Neural cell (in vitro differentiated cells): ENCODE measurements at regions not wholly inside any gene's neighbourhood (a gene's known extent, or its start where the extent isn't known, plus 50 kb on each side); places are given as distances from the start of the nearest gene placed in this dataset.

ENCODE experiments used
- H2AFZ ChIP-seq: fragments of 200-600, 300-800 bp; sonication (generic), shearing (Covaris generic); 2 replicates; pipeline ENCODE4 v1.6.0; 2014; ENCODE audit warnings: low read depth, mild to moderate bottlenecking, antibody characterized with exemption, low read length, moderate library complexity
- H3F3A ChIP-seq: fragments of 200-600 bp; shearing (Covaris generic); 2 replicates; pipeline ENCODE4 v1.6.1; 2016; ENCODE audit warnings: mild to moderate bottlenecking, moderate library complexity, mixed read lengths, antibody characterized with exemption, low read length; ENCODE audit not compliant: insufficient read depth, poor library complexity, severe bottlenecking
- H3K27ac ChIP-seq: fragments of 200-600, 300-800 bp; sonication (generic), shearing (Covaris generic); 2 replicates; pipeline ENCODE4 v1.5.1; 2014; ENCODE audit warnings: mild to moderate bottlenecking, low read length, moderate library complexity
- H3K27me3 ChIP-seq: fragments of 300-800, 200-600 bp; sonication (generic), shearing (Covaris generic); 2 replicates; pipeline ENCODE4 v1.6.0; 2014; ENCODE audit warnings: mild to moderate bottlenecking, low read depth, low read length, moderate library complexity; ENCODE audit not compliant: insufficient read depth
- H3K36me3 ChIP-seq: fragments of 300-800, 200-600 bp; sonication (generic), shearing (Covaris generic); 2 replicates; pipeline ENCODE4 v1.5.1; 2014; ENCODE audit warnings: mild to moderate bottlenecking, antibody characterized with exemption, low read length, moderate library complexity; ENCODE audit not compliant: insufficient read depth
- H3K4me2 ChIP-seq: fragments of 300-800, 200-600 bp; sonication (generic), shearing (Covaris generic); 2 replicates; pipeline ENCODE4 v1.6.0; 2014; ENCODE audit warnings: mild to moderate bottlenecking, low read length
- H3K4me3 ChIP-seq: fragments of 300-800, 200-600 bp; sonication (generic), shearing (Covaris generic); 2 replicates; pipeline ENCODE4 v1.5.1; 2014; ENCODE audit warnings: mild to moderate bottlenecking, low read length, moderate library complexity
- H3K79me2 ChIP-seq: fragments of 200-600 bp; shearing (Covaris generic); replicated peaks from 2 replicates; pipeline ENCODE4 v1.6.0; 2014; ENCODE audit warnings: mild to moderate bottlenecking, low read length, moderate library complexity; ENCODE audit not compliant: insufficient read depth
- H3K9ac ChIP-seq: fragments of 300-800, 200-600 bp; sonication (generic), shearing (Covaris generic); 2 replicates; pipeline ENCODE4 v1.6.1; 2016; ENCODE audit warnings: mild to moderate bottlenecking, low read length, mixed read lengths
- H3K9me2 ChIP-seq: fragments of 200-600 bp; shearing (Covaris generic); 2 replicates; pipeline ENCODE4 v1.6.1; 2016; ENCODE audit warnings: mild to moderate bottlenecking, low read length, mixed read lengths; ENCODE audit not compliant: insufficient read depth
- H3K9me3 ChIP-seq: fragments of 200-600, 300-800 bp; sonication (generic), shearing (Covaris generic); 2 replicates; pipeline ENCODE4 v1.6.1; 2016; ENCODE audit warnings: mild to moderate bottlenecking, mixed run types, low read length, moderate library complexity, mixed read lengths
- H4K20me1 ChIP-seq: fragments of 200-600 bp; shearing (Covaris generic); 2 replicates; pipeline ENCODE4 v1.6.1; 2016; ENCODE audit warnings: mild to moderate bottlenecking, mixed run types; ENCODE audit not compliant: insufficient read depth
- CTCF ChIP-seq: fragments of 450-650 bp; IDR thresholded peaks from 2 replicates; pipeline ENCODE4 v1.5.1; 2014; ENCODE audit warnings: antibody characterized with exemption, mild to moderate bottlenecking, moderate library complexity; ENCODE audit not compliant: poor library complexity, severe bottlenecking
- EP300 ChIP-seq: fragments of 450-650 bp; conservative IDR thresholded peaks from 2 replicates; pipeline ENCODE4 v1.6.1; 2014; ENCODE audit warnings: antibody characterized with exemption, mild to moderate bottlenecking, moderate library complexity; ENCODE audit not compliant: poor library complexity, severe bottlenecking
- EZH2 ChIP-seq: fragments of 200-600, 300-800 bp; shearing (Covaris generic), sonication (generic); IDR thresholded peaks from 2 replicates; pipeline ENCODE4 v1.6.1; 2014; ENCODE audit warnings: antibody characterized with exemption, low read length, borderline replicate concordance, mild to moderate bottlenecking; ENCODE audit not compliant: insufficient read depth, poor library complexity, severe bottlenecking
- MXI1 ChIP-seq: fragments of 450-650 bp; conservative IDR thresholded peaks from 2 replicates; pipeline ENCODE4 v1.6.1; 2014; ENCODE audit warnings: antibody characterized with exemption, mild to moderate bottlenecking; ENCODE audit not compliant: poor library complexity, severe bottlenecking
- POLR2AphosphoS5 ChIP-seq: IDR thresholded peaks from 2 replicates; pipeline ENCODE4 v1.6.1; 2012
- RAD21 ChIP-seq: fragments of 450-650 bp; conservative IDR thresholded peaks from 2 replicates; pipeline ENCODE4 v1.6.1; 2014; ENCODE audit warnings: antibody characterized with exemption, mild to moderate bottlenecking, moderate library complexity
- REST ChIP-seq: IDR thresholded peaks from 2 replicates; pipeline ENCODE4 v1.6.1; 2012; ENCODE audit warnings: borderline replicate concordance
- SMC3 ChIP-seq: fragments of 450-650 bp; conservative IDR thresholded peaks from 2 replicates; pipeline ENCODE4 v1.6.1; 2014; ENCODE audit warnings: antibody characterized with exemption, mild to moderate bottlenecking, moderate library complexity; ENCODE audit not compliant: poor library complexity
- TAF1 ChIP-seq: IDR thresholded peaks from 2 replicates; pipeline ENCODE4 v1.6.1; 2012; ENCODE audit warnings: low read depth

GRCh38 chr9:99745085-99745484 lies 76.6 kb upstream of the NR4A3 start:
- Histone ChIP-seq H3K27me3 (no peaks in the 10 kb centered on the region), H3K27ac (peak overlapping the region; percentile 94), H3F3A (peaks cover 14% of the 10 kb centered on the region), H3K9me2 (no peaks in the 10 kb centered on the region), H3K9me3 (no peaks in the 10 kb centered on the region), H4K20me1 (no peaks in the 10 kb centered on the region), H3K4me3 (no peak overlapping the region), H3K4me2 (no peak overlapping the region), H3K36me3 (no peaks in the 10 kb centered on the region), H3K79me2 (no peaks in the 10 kb centered on the region), H3K9ac (no peak overlapping the region), H2AFZ (no peak overlapping the region)
- TF ChIP-seq MXI1 (no peak), TAF1 (no peak), SMC3 (no peak), EZH2 (no peak), CTCF (no peak), POLR2AphosphoS5 (no peak), REST (no peak), EP300 (no peak), RAD21 (no peak)

GRCh38 chr9:99746406-99746805 lies 75.3 kb upstream of the NR4A3 start:
- Histone ChIP-seq H2AFZ (no peak overlapping the region), H4K20me1 (no peaks in the 10 kb centered on the region), H3K27ac (no peak overlapping the region), H3K4me2 (no peak overlapping the region), H3K9me3 (no peaks in the 10 kb centered on the region), H3K36me3 (no peaks in the 10 kb centered on the region), H3K27me3 (no peaks in the 10 kb centered on the region), H3K9ac (no peak overlapping the region), H3K9me2 (no peaks in the 10 kb centered on the region), H3K79me2 (no peaks in the 10 kb centered on the region), H3F3A (peaks cover 14% of the 10 kb centered on the region), H3K4me3 (no peak overlapping the region)
- no peak for TF ChIP-seq EZH2
- no peak for TF ChIP-seq MXI1
- no peak for TF ChIP-seq RAD21
- TF ChIP-seq SMC3 = no peak
- no peak for TF ChIP-seq EP300
- no peak for TF ChIP-seq TAF1
- no peak for TF ChIP-seq POLR2AphosphoS5
- no peak for TF ChIP-seq CTCF
- no peak for TF ChIP-seq REST
